ENCODE measurements at regions not wholly inside any gene's neighbourhood (a gene's known extent, or its start where the extent isn't known, plus 50 kb on each side); places are given as distances from the start of the nearest gene placed in this dataset.

- no peaks in the 10 kb centered on the region for H3K36me3 Mint-ChIP-seq (ENCODE audit: insufficient read depth, unreplicated experiment)
- H3K9me3 ChIP-seq: peaks cover 4% of the 10 kb centered on the region; the same call in 1 of the 2 replicates
- no TSS peak for BruUV-seq (replicated peaks)
- H3K4me3 Mint-ChIP-seq (ENCODE audit: unreplicated experiment): no peak overlapping the region
- no peaks in the 10 kb centered on the region for H3K36me3 ChIP-seq (ENCODE audit: control insufficient read depth, insufficient read depth, low read length)
- peaks cover 6% of the 10 kb centered on the region for H3K27me3 Mint-ChIP-seq (ENCODE audit: insufficient read depth, unreplicated experiment)
- no peaks in the 10 kb centered on the region for H3K4me1 Mint-ChIP-seq (ENCODE audit: low read depth, unreplicated experiment)
- no peak for TF ChIP-seq CTCF (IDR thresholded peaks at IDR 0.05; ENCODE audit: insufficient read depth in 1 of 2, low read depth in 1 of 2, low read length in 1 of 2, severe bottlenecking in 1 of 2, unreplicated experiment in 1 of 2)
- H3K9me3 Mint-ChIP-seq (ENCODE audit: unreplicated experiment): no peaks in the 10 kb centered on the region
- intact Hi-C loops (cut with micrococcal nuclease; ENCODE audit: unreplicated experiment): no loop called here
- no peak overlapping the region for H3K4me3 ChIP-seq (ENCODE audit: low read depth, low read length)
- no peaks in the 10 kb centered on the region for H3K4me1 ChIP-seq
- ChIA-PET POLR2A (no interaction called here), CTCF (no interaction called here)
- H3K27me3 ChIP-seq (replicated peaks; ENCODE audit: control insufficient read depth, insufficient read depth, low read length): peaks cover 2% of the 10 kb centered on the region; the same call in 1 of the 2 replicates
- no peak overlapping the region for H3K27ac Mint-ChIP-seq (ENCODE audit: unreplicated experiment)
- DNase-seq: no peak
These were observed 67.3 kb upstream of the SIRPG start for GRCh38 chr20:1724901-1725300.

GRCh38 chr20:1722513-1723050 is 65.0 kb upstream of the SIRPG start:
- intact Hi-C loops (cut with micrococcal nuclease; ENCODE audit: unreplicated experiment): no loop called here
- H3K36me3 ChIP-seq (ENCODE audit: control insufficient read depth, insufficient read depth, low read length): no peaks in the 10 kb centered on the region
- H3K9me3 ChIP-seq: no peaks in the 10 kb centered on the region
- H3K9me3 Mint-ChIP-seq (ENCODE audit: unreplicated experiment): no peaks in the 10 kb centered on the region
- peaks cover 2% of the 10 kb centered on the region; the same call in 1 of the 2 replicates for H3K27me3 ChIP-seq (replicated peaks; ENCODE audit: control insufficient read depth, insufficient read depth, low read length)
- CTCF ChIA-PET: no interaction called here
- peaks cover 15% of the 10 kb centered on the region for H3K27me3 Mint-ChIP-seq (ENCODE audit: insufficient read depth, unreplicated experiment)
- DNase-seq: no peak
- BruUV-seq (replicated peaks): no TSS peak
- no peaks in the 10 kb centered on the region for H3K4me1 ChIP-seq
- POLR2A ChIA-PET: no interaction called here
- no peaks in the 10 kb centered on the region for H3K36me3 Mint-ChIP-seq (ENCODE audit: insufficient read depth, unreplicated experiment)
- TF ChIP-seq CTCF (IDR thresholded peaks at IDR 0.05; ENCODE audit: insufficient read depth in 1 of 2, low read depth in 1 of 2, low read length in 1 of 2, severe bottlenecking in 1 of 2, unreplicated experiment in 1 of 2): no peak
- H3K4me3 ChIP-seq (ENCODE audit: low read depth, low read length): no peak overlapping the region
- H3K27ac Mint-ChIP-seq (ENCODE audit: unreplicated experiment): no peak overlapping the region
- H3K4me1 Mint-ChIP-seq (ENCODE audit: low read depth, unreplicated experiment): no peaks in the 10 kb centered on the region
- no peak overlapping the region for H3K4me3 Mint-ChIP-seq (ENCODE audit: unreplicated experiment)

GRCh38 chr20:1721687-1722512 is 64.3 kb upstream of the SIRPG start:
- H3K27me3 Mint-ChIP-seq (ENCODE audit: insufficient read depth, unreplicated experiment): peaks cover 21% of the 10 kb centered on the region
- Histone ChIP-seq H3K9me3 (no peaks in the 10 kb centered on the region), H3K4me3 (ENCODE audit: low read depth, low read length) (no peak overlapping the region), H3K27me3 (replicated peaks; ENCODE audit: control insufficient read depth, insufficient read depth, low read length) (peaks cover 2% of the 10 kb centered on the region; the same call in 1 of the 2 replicates), H3K4me1 (no peaks in the 10 kb centered on the region), H3K36me3 (ENCODE audit: control insufficient read depth, insufficient read depth, low read length) (no peaks in the 10 kb centered on the region)
- CTCF ChIA-PET: no interaction called here
- no peaks in the 10 kb centered on the region for H3K4me1 Mint-ChIP-seq (ENCODE audit: low read depth, unreplicated experiment)
- no peaks in the 10 kb centered on the region for H3K36me3 Mint-ChIP-seq (ENCODE audit: insufficient read depth, unreplicated experiment)
- no peaks in the 10 kb centered on the region for H3K9me3 Mint-ChIP-seq (ENCODE audit: unreplicated experiment)
- no peak overlapping the region for H3K27ac Mint-ChIP-seq (ENCODE audit: unreplicated experiment)
- BruUV-seq (replicated peaks): no TSS peak
- DNase-seq: no peak
- no peak for TF ChIP-seq CTCF (IDR thresholded peaks at IDR 0.05; ENCODE audit: insufficient read depth in 1 of 2, low read depth in 1 of 2, low read length in 1 of 2, severe bottlenecking in 1 of 2, unreplicated experiment in 1 of 2)
- H3K4me3 Mint-ChIP-seq (ENCODE audit: unreplicated experiment): no peak overlapping the region
- POLR2A ChIA-PET: no interaction called here
- intact Hi-C loops (cut with micrococcal nuclease; ENCODE audit: unreplicated experiment): no loop called here
